ENCODE measurements at regions not wholly inside any gene's neighbourhood (a gene's known extent, or its start where the extent isn't known, plus 50 kb on each side); places are given as distances from the start of the nearest gene placed in this dataset.

DNA sequence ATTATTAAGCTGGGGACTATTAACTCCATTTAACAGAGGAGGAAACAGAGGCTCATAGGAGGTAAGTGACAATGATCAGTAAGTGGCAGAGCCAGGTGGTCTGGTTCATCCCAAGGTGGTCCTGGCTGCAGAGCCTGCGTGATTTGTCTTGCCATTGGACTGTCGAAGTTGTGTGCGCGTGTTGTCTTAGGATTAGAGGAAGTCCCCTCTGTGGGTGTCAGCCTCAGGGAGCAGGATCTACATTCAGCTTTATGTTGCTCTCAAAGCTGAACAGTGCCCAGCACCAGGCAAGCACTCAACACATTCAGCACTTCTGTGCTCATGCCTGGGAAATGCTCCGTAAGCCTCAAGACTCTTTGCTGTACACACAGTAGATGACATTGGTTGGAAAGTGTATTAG, 139.5 kb downstream of the HERPUD2 start:
- no peak overlapping the region for H3K9ac ChIP-seq (ENCODE audit: low read length)
- no peak overlapping the region for H2AFZ ChIP-seq (ENCODE audit: low read length)
- no peaks in the 10 kb centered on the region for H3K79me2 ChIP-seq (ENCODE audit: low read length)

DNA sequence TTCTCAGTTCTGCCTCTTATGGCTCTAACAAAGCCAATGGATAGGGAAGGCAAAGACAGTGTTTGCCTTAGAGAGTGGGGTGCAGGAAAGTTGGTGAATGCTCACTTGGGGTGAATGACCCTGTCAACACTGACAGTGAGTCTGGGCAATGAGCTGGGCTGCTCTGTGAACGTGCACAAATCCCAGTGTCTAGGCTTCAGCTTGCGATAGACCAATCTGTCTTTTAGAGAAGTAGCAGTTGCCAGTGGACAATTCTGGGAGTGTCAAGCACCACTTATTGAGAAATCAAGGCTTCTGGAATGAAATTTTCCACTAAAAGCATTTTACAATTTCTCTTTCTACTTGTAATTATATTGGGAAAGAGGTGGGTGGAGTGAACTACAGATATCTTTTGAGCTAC, 141.4 kb downstream of the HERPUD2 start:
- Histone ChIP-seq H3K27ac (ENCODE audit: low read length) (no peak overlapping the region), H3K36me3 (ENCODE audit: insufficient read depth, low read length) (no peaks in the 10 kb centered on the region), H3K4me1 (ENCODE audit: low read length) (peaks cover 7% of the 10 kb centered on the region), H3K9ac (ENCODE audit: low read length) (no peak overlapping the region), H4K20me1 (ENCODE audit: insufficient read depth, low read depth, low read length) (no peaks in the 10 kb centered on the region), H3K79me2 (ENCODE audit: low read length) (no peaks in the 10 kb centered on the region), H3K4me3 (ENCODE audit: low read length) (no peak overlapping the region), H3K9me3 (ENCODE audit: low read length) (no peaks in the 10 kb centered on the region), H3K9me2 (replicated peaks; ENCODE audit: insufficient read depth, low read length) (no peaks in the 10 kb centered on the region), H2AFZ (ENCODE audit: low read length) (no peak overlapping the region), H3K27me3 (ENCODE audit: low read length) (no peaks in the 10 kb centered on the region), H3K4me2 (ENCODE audit: low read depth, low read length, poor library complexity, severe bottlenecking) (no peak overlapping the region)
- DNase-seq, result no peak

More for the DNA sequence above, 139.5 kb downstream of the HERPUD2 start:
- H3K36me3 ChIP-seq (ENCODE audit: insufficient read depth, low read length), result no peaks in the 10 kb centered on the region
- no peak overlapping the region for H3K27ac ChIP-seq (ENCODE audit: low read length)
- no peak overlapping the region for H3K4me3 ChIP-seq (ENCODE audit: low read length)
- H3K27me3 ChIP-seq (ENCODE audit: low read length), result no peaks in the 10 kb centered on the region
- no peaks in the 10 kb centered on the region for H3K9me2 ChIP-seq (replicated peaks; ENCODE audit: insufficient read depth, low read length)
- H3K4me2 ChIP-seq (ENCODE audit: low read depth, low read length, poor library complexity, severe bottlenecking), result no peak overlapping the region
- no peaks in the 10 kb centered on the region for H4K20me1 ChIP-seq (ENCODE audit: insufficient read depth, low read depth, low read length)
- no peaks in the 10 kb centered on the region for H3K9me3 ChIP-seq (ENCODE audit: low read length)
- peaks cover 7% of the 10 kb centered on the region for H3K4me1 ChIP-seq (ENCODE audit: low read length)
- DNase-seq, result no peak

DNA sequence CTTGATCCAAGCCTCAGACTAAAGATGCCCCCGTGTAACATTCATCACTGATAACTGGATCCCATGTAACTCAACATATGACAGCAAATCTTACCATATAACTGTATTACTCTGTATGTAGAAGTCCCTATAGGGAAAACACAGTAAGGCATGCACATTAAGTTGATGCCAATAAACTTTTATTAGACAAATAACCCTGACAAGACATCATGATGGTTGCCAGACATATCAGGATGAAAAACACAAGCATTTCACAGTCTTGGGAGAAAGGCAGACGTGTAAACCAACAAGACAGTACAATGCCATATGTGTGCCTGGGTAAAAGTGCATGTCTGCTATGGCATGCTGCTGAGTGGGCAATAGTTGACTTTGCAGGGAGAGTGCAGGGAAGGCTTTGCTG, 142.2 kb downstream of the HERPUD2 start:
- no peaks in the 10 kb centered on the region for H3K27me3 ChIP-seq (ENCODE audit: low read length)
- no peak overlapping the region for H2AFZ ChIP-seq (ENCODE audit: low read length)
- no peak overlapping the region for H3K4me3 ChIP-seq (ENCODE audit: low read length)
- H3K9me3 ChIP-seq (ENCODE audit: low read length), result no peaks in the 10 kb centered on the region
- H3K36me3 ChIP-seq (ENCODE audit: insufficient read depth, low read length), result no peaks in the 10 kb centered on the region
- DNase-seq, result no peak
- no peaks in the 10 kb centered on the region for H3K9me2 ChIP-seq (replicated peaks; ENCODE audit: insufficient read depth, low read length)
- peaks cover 7% of the 10 kb centered on the region for H3K4me1 ChIP-seq (ENCODE audit: low read length)
- H3K27ac ChIP-seq (ENCODE audit: low read length), result no peak overlapping the region
- H3K9ac ChIP-seq (ENCODE audit: low read length), result no peak overlapping the region
- no peaks in the 10 kb centered on the region for H4K20me1 ChIP-seq (ENCODE audit: insufficient read depth, low read depth, low read length)
- H3K79me2 ChIP-seq (ENCODE audit: low read length), result no peaks in the 10 kb centered on the region
- H3K4me2 ChIP-seq (ENCODE audit: low read depth, low read length, poor library complexity, severe bottlenecking), result no peak overlapping the region

DNA sequence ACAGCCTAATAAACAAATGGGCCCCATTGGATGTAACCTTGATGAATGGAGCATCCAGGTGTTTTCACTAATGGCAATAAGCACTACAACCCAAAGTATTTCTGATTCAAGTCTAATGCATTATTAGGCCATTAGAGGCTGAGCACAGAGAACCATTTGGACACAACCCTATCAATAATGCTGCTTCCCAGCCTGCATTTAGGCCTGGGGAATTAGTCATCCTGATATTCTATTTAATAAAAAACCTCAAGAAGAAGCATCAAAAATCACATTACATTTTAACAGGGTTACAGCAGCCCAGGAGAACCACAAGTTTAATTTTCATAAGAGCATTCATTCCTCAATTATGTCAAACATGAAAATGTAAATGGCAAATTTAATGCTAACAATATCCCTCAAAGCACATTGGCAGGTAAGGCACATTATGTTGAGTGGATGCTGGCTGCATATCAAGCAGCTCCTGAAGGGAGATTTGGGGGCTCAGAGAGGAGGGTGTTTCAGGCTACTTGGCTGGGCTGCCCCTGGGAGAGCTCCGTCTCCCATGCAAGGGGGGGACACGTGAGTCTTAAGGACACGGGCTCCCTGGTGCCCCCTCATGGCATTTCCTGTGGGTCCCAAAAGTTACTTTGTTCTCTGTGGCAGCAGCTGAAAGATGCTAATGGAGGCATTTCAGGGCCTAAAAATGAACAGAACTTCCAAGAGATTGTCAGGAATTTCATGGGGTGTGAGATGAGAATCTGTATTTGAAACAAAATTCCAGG, 143.4 kb downstream of the HERPUD2 start:
- H4K20me1 ChIP-seq (ENCODE audit: insufficient read depth, low read depth, low read length), result no peaks in the 10 kb centered on the region
- no peak for DNase-seq

DNA sequence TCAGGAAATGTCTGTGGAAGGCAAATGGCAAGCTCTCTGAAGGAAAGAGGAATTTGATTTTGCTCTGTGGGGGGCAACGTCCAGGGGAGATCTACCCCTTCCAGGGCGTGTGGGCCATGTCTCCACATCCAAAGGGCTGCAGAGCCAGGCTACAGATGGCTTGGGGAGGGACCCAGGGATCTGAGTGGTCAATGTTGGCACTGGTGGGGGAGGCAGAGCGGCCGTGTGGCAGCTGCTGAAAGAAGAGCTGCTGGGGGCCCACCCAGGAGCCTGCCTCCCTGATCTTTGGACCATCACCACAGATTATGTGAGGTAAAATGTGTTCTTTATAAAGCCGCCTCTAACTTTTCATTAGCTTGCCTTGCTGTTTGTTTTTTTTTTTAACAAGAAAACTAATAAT, 144.1 kb downstream of the HERPUD2 start:
- Histone ChIP-seq H3K36me3 (ENCODE audit: insufficient read depth, low read length) (no peaks in the 10 kb centered on the region), H3K4me3 (ENCODE audit: low read length) (no peak overlapping the region), H3K79me2 (ENCODE audit: low read length) (no peaks in the 10 kb centered on the region), H3K4me2 (ENCODE audit: low read depth, low read length, poor library complexity, severe bottlenecking) (no peak overlapping the region), H3K9me2 (replicated peaks; ENCODE audit: insufficient read depth, low read length) (no peaks in the 10 kb centered on the region), H3K27me3 (ENCODE audit: low read length) (no peaks in the 10 kb centered on the region), H3K9me3 (ENCODE audit: low read length) (no peaks in the 10 kb centered on the region), H4K20me1 (ENCODE audit: insufficient read depth, low read depth, low read length) (no peaks in the 10 kb centered on the region), H3K27ac (ENCODE audit: low read length) (no peak overlapping the region), H3K9ac (ENCODE audit: low read length) (no peak overlapping the region), H3K4me1 (ENCODE audit: low read length) (no peaks in the 10 kb centered on the region), H2AFZ (ENCODE audit: low read length) (no peak overlapping the region)
- DNase-seq, result no peak

More for the DNA sequence above, 143.4 kb downstream of the HERPUD2 start:
- Histone ChIP-seq H3K4me1 (ENCODE audit: low read length) (no peaks in the 10 kb centered on the region), H3K9ac (ENCODE audit: low read length) (no peak overlapping the region), H3K27me3 (ENCODE audit: low read length) (no peaks in the 10 kb centered on the region), H3K9me3 (ENCODE audit: low read length) (no peaks in the 10 kb centered on the region), H3K27ac (ENCODE audit: low read length) (no peak overlapping the region), H3K4me2 (ENCODE audit: low read depth, low read length, poor library complexity, severe bottlenecking) (no peak overlapping the region), H3K4me3 (ENCODE audit: low read length) (no peak overlapping the region), H3K36me3 (ENCODE audit: insufficient read depth, low read length) (no peaks in the 10 kb centered on the region), H3K79me2 (ENCODE audit: low read length) (no peaks in the 10 kb centered on the region), H2AFZ (ENCODE audit: low read length) (no peak overlapping the region), H3K9me2 (replicated peaks; ENCODE audit: insufficient read depth, low read length) (no peaks in the 10 kb centered on the region)

DNA sequence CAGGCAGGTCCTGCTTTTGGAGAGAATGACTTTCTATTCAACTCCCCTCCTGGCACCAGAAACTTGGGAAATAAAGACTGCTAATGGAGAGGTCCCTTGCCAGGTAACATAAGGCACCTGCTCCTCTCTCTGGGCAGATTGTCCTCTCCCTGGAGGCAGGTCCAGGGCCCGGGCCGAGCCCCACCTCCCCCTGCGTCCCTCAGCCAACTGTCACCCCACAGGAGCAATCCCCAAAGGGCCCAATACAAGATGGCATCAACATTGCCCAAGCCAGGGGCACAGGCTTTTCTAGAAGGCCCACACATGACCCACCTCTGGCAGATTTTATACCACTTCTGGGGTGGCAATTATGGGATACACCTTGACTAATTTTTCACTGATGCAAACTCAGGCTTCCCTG, 145.2 kb downstream of the HERPUD2 start:
- no peaks in the 10 kb centered on the region for H3K9me3 ChIP-seq (ENCODE audit: low read length)
- H3K4me3 ChIP-seq (ENCODE audit: low read length), result no peak overlapping the region
- no peak for DNase-seq
- no peaks in the 10 kb centered on the region for H4K20me1 ChIP-seq (ENCODE audit: insufficient read depth, low read depth, low read length)
- no peak overlapping the region for H2AFZ ChIP-seq (ENCODE audit: low read length)
- H3K36me3 ChIP-seq (ENCODE audit: insufficient read depth, low read length), result no peaks in the 10 kb centered on the region
- no peaks in the 10 kb centered on the region for H3K79me2 ChIP-seq (ENCODE audit: low read length)
- H3K4me2 ChIP-seq (ENCODE audit: low read depth, low read length, poor library complexity, severe bottlenecking), result no peak overlapping the region
- no peaks in the 10 kb centered on the region for H3K9me2 ChIP-seq (replicated peaks; ENCODE audit: insufficient read depth, low read length)
- no peak overlapping the region for H3K27ac ChIP-seq (ENCODE audit: low read length)
- no peaks in the 10 kb centered on the region for H3K27me3 ChIP-seq (ENCODE audit: low read length)
- H3K4me1 ChIP-seq (ENCODE audit: low read length), result no peaks in the 10 kb centered on the region
- H3K9ac ChIP-seq (ENCODE audit: low read length), result no peak overlapping the region

DNA sequence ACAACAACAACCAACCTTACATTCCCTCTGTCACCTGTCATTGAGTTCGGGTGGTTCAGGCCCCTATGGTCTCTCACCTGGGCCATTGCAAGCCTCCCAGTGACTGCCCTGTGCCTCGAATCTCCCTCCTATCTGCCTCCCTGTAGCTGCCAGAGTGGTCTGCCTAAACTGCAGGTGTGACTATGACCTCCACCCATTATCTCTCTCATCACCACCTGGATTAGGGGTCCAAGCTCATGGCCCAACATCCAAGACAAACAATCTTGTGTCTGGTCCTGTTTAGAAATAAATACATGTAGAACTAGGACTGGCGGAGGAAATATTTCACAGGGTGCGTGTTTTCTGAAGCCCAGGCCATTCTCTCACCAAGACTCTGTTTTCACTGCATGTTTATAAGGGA, 146.6 kb downstream of the HERPUD2 start:
- H3K27me3 ChIP-seq (ENCODE audit: low read length), result no peaks in the 10 kb centered on the region
- H3K4me1 ChIP-seq (ENCODE audit: low read length), result no peaks in the 10 kb centered on the region
- no peaks in the 10 kb centered on the region for H3K36me3 ChIP-seq (ENCODE audit: insufficient read depth, low read length)
- no peak overlapping the region for H3K4me3 ChIP-seq (ENCODE audit: low read length)
- H3K27ac ChIP-seq (ENCODE audit: low read length), result no peak overlapping the region
- no peaks in the 10 kb centered on the region for H3K9me3 ChIP-seq (ENCODE audit: low read length)
- no peak overlapping the region for H3K4me2 ChIP-seq (ENCODE audit: low read depth, low read length, poor library complexity, severe bottlenecking)
- H4K20me1 ChIP-seq (ENCODE audit: insufficient read depth, low read depth, low read length), result no peaks in the 10 kb centered on the region
- no peaks in the 10 kb centered on the region for H3K9me2 ChIP-seq (replicated peaks; ENCODE audit: insufficient read depth, low read length)
- H2AFZ ChIP-seq (ENCODE audit: low read length), result no peak overlapping the region
- H3K79me2 ChIP-seq (ENCODE audit: low read length), result no peaks in the 10 kb centered on the region
- no peak overlapping the region for H3K9ac ChIP-seq (ENCODE audit: low read length)
- no peak for DNase-seq

DNA sequence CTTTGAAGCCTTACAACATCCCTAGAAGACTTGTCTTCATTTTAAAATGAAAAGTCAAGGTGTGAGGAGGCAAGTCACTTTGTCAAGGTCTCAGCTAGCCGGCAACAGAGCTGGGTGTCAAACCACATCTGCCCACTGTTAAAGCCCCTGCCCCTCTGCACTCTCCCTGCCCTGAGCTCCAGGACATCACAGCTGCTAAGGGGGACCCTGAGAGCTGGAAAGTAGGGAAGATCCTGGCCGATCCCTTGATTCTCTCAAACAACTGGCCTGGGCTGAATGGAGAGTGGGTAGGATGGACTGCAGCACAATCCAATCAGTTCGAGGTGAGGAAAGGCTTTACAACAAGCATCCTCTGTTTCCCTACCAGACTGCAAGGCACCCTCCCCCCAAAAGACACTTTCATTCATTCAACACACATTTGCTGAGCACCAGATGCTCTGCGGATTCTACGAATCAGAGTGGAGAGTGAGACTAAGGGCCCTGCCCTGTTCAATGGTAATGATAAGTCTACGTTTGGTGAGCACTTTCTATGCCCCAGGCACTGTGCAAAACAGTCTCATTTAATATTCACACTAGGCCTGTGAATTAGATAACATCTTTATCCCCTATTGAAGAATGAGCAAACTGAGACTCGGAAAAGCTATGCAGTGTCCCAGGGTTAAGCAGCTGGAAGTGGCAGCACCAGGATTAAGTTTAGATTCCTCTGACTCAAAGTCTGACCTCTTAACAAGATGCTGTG, 148.1 kb downstream of the HERPUD2 start:
- H3K9ac ChIP-seq (ENCODE audit: low read length), result no peak overlapping the region
- no peaks in the 10 kb centered on the region for H3K79me2 ChIP-seq (ENCODE audit: low read length)
- H3K4me2 ChIP-seq (ENCODE audit: low read depth, low read length, poor library complexity, severe bottlenecking), result no peak overlapping the region
- DNase-seq, result no peak
- no peaks in the 10 kb centered on the region for H3K4me1 ChIP-seq (ENCODE audit: low read length)
- no peak overlapping the region for H3K27ac ChIP-seq (ENCODE audit: low read length)
- no peaks in the 10 kb centered on the region for H3K36me3 ChIP-seq (ENCODE audit: insufficient read depth, low read length)
- H3K9me2 ChIP-seq (replicated peaks; ENCODE audit: insufficient read depth, low read length), result no peaks in the 10 kb centered on the region
- H3K4me3 ChIP-seq (ENCODE audit: low read length), result no peak overlapping the region
- no peaks in the 10 kb centered on the region for H3K27me3 ChIP-seq (ENCODE audit: low read length)
- H3K9me3 ChIP-seq (ENCODE audit: low read length), result no peaks in the 10 kb centered on the region
- no peaks in the 10 kb centered on the region for H4K20me1 ChIP-seq (ENCODE audit: insufficient read depth, low read depth, low read length)
- no peak overlapping the region for H2AFZ ChIP-seq (ENCODE audit: low read length)

Measured in Karpas-422 (cell line).